ENCODE measurements at regions not wholly inside any gene's neighbourhood (a gene's known extent, or its start where the extent isn't known, plus 50 kb on each side); places are given as distances from the start of the nearest gene placed in this dataset.
A peak's percentile ranks its signal among the peaks of the same experiment; 100 is the strongest.
"Not testable (repeated sequence)": the region's sequence is repeated elsewhere in the genome, so short reads cannot be mapped to it uniquely, and the experiment has no call there.

- ATAC-seq; H3K36me3 Mint-ChIP-seq (ENCODE audit: low read depth); H3K4me1 Mint-ChIP-seq (ENCODE audit: low read depth); POLR2A ChIA-PET; H3K9me3 Mint-ChIP-seq; CTCF ChIA-PET; DNase-seq; H3K27me3 Mint-ChIP-seq; H3K27ac Mint-ChIP-seq; H3K4me3 Mint-ChIP-seq: not testable (repeated sequence)
- intact Hi-C loops (cut with micrococcal nuclease) = loop anchor here (10.0 kb wide), 1 partner anchor 201 kb away; no protein-coding TSS in a partner anchor
- TF ChIP-seq, protein P1, sequence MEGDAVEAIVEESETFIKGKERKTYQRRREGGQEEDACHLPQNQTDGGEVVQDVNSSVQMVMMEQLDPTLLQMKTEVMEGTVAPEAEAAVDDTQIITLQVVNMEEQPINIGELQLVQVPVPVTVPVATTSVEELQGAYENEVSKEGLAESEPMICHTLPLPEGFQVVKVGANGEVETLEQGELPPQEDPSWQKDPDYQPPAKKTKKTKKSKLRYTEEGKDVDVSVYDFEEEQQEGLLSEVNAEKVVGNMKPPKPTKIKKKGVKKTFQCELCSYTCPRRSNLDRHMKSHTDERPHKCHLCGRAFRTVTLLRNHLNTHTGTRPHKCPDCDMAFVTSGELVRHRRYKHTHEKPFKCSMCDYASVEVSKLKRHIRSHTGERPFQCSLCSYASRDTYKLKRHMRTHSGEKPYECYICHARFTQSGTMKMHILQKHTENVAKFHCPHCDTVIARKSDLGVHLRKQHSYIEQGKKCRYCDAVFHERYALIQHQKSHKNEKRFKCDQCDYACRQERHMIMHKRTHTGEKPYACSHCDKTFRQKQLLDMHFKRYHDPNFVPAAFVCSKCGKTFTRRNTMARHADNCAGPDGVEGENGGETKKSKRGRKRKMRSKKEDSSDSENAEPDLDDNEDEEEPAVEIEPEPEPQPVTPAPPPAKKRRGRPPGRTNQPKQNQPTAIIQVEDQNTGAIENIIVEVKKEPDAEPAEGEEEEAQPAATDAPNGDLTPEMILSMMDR (IDR thresholded peaks at IDR 0.05) = peak; percentile 46
These were observed 67.1 kb upstream of the MUC20 start for GRCh38 chr3:195653641-195654040.

- H3K27ac Mint-ChIP-seq; H3K4me3 Mint-ChIP-seq; H3K4me1 Mint-ChIP-seq (ENCODE audit: low read depth); H3K36me3 Mint-ChIP-seq (ENCODE audit: low read depth); CTCF ChIA-PET; H3K9me3 Mint-ChIP-seq; DNase-seq; POLR2A ChIA-PET; ATAC-seq; intact Hi-C loops (cut with micrococcal nuclease); H3K27me3 Mint-ChIP-seq: not testable (repeated sequence)
These were observed 64.4 kb upstream of the APOD start for GRCh38 chr3:195647912-195648702.

- DNase-seq, H3K27ac Mint-ChIP-seq, POLR2A ChIA-PET: not testable (repeated sequence)
These were observed 62.1 kb upstream of the APOD start for GRCh38 chr3:195645872-195646271.

DNA sequence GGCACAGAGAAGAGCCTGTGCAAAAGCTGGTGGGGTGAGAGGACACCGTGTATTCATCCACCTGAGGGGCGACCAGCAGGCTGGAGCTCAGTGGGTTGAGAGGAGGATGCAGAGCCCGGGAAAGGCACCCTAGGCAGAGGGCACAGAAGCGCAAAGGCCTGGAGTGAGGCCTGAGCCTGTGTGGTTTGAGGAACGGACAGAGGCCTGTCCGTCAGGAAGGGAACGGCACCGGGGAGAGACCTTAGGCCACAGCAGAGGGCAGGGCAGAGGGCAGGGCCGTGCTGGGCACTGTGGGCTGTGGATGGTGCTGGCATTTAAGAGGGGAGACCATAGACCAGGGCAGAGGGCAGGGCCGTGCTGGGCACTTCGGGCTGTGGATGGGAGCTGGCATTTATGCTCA is 59.5 kb upstream of the APOD start:
- H3K4me1 Mint-ChIP-seq (ENCODE audit: low read depth); H3K27ac Mint-ChIP-seq; ATAC-seq; H3K36me3 Mint-ChIP-seq (ENCODE audit: low read depth); H3K4me3 Mint-ChIP-seq; H3K27me3 Mint-ChIP-seq; H3K9me3 Mint-ChIP-seq; intact Hi-C loops (cut with micrococcal nuclease); CTCF ChIA-PET; DNase-seq: not testable (repeated sequence)
- POLR2A ChIA-PET = interaction anchor here (0.6 kb wide), 1 partner anchor 386 kb away, joined by 4 read pairs; no protein-coding TSS in a partner anchor

More at GRCh38 chr3:195645872-195646271, 62.1 kb upstream of the APOD start:
- intact Hi-C loops (cut with micrococcal nuclease); H3K4me1 Mint-ChIP-seq (ENCODE audit: low read depth); H3K9me3 Mint-ChIP-seq; ATAC-seq; H3K36me3 Mint-ChIP-seq (ENCODE audit: low read depth); H3K4me3 Mint-ChIP-seq; H3K27me3 Mint-ChIP-seq; CTCF ChIA-PET: not testable (repeated sequence)

GRCh38 chr3:195642311-195642710 is 58.6 kb upstream of the APOD start:
- H3K9me3 Mint-ChIP-seq; CTCF ChIA-PET; intact Hi-C loops (cut with micrococcal nuclease); H3K4me1 Mint-ChIP-seq (ENCODE audit: low read depth); H3K36me3 Mint-ChIP-seq (ENCODE audit: low read depth); H3K27me3 Mint-ChIP-seq; H3K4me3 Mint-ChIP-seq; ATAC-seq; DNase-seq; H3K27ac Mint-ChIP-seq: not testable (repeated sequence)
- POLR2A ChIA-PET = interaction anchor here (0.6 kb wide), 1 partner anchor 387 kb away, joined by 4 read pairs; no protein-coding TSS in a partner anchor

- peaks cover 16% of the 10 kb centered on the region for H3K4me1 Mint-ChIP-seq (ENCODE audit: low read depth)
- H3K4me3 Mint-ChIP-seq; DNase-seq; H3K27me3 Mint-ChIP-seq; intact Hi-C loops (cut with micrococcal nuclease); H3K9me3 Mint-ChIP-seq; CTCF ChIA-PET; ATAC-seq; POLR2A ChIA-PET; H3K27ac Mint-ChIP-seq: not testable (repeated sequence)
- peaks cover 13% of the 10 kb centered on the region for H3K36me3 Mint-ChIP-seq (ENCODE audit: low read depth)
These were observed 54.7 kb upstream of the APOD start for GRCh38 chr3:195638456-195638855.

DNA sequence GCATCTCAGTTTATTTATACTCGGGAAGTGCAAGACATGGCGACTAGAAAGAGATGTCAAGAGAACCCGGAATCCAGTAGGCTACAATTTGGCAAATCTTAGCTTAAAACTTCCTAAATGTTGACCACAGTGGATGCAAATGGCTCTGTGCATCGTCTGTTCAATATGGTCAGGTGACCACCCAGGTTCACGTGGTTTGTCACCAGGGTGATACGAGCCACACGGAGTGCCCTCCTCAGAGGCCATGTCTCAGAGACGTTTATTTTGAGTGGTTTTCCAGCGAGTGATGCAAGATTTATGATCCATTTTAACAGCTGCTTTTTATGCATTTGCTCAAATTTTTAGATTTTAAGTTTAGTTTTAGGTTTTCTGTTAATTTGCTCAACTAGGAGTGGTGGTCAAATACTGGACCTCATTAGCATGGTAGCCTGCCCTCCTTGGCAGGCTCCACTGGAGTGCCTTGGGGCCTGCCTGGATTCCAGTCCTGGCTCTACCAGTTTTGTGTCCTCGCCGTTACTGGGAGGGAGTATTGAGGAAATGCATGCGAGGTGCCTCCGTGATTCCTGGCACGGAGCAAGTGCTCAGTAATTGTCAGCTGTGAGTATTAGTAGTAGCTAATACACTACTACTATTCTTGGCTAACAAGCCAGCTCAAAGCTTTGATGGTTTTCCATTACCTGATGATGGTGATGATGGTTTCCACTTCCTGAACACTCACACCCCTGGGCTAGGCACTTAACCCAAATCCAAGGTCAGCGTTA is 53.9 kb upstream of the APOD start:
- H3K27me3 Mint-ChIP-seq; intact Hi-C loops (cut with micrococcal nuclease); CTCF ChIA-PET; H3K9me3 Mint-ChIP-seq; ATAC-seq; POLR2A ChIA-PET: not testable (repeated sequence)
- H3K4me1 Mint-ChIP-seq (ENCODE audit: low read depth) = peaks cover 22% of the 10 kb centered on the region
- H3K4me3 Mint-ChIP-seq = peak overlapping the region; percentile 44
- H3K36me3 Mint-ChIP-seq (ENCODE audit: low read depth) = peaks cover 13% of the 10 kb centered on the region
- peak overlapping the region; percentile 25 for H3K27ac Mint-ChIP-seq
- peak; percentile 56 for DNase-seq

- H3K9me3 Mint-ChIP-seq; intact Hi-C loops (cut with micrococcal nuclease); H3K27me3 Mint-ChIP-seq; CTCF ChIA-PET; POLR2A ChIA-PET; ATAC-seq; DNase-seq; H3K27ac Mint-ChIP-seq: not testable (repeated sequence)
- H3K4me3 Mint-ChIP-seq = peak overlapping the region; percentile 44
- H3K4me1 Mint-ChIP-seq (ENCODE audit: low read depth) = peaks cover 26% of the 10 kb centered on the region
- peaks cover 10% of the 10 kb centered on the region for H3K36me3 Mint-ChIP-seq (ENCODE audit: low read depth)
These were observed 53.3 kb upstream of the APOD start for GRCh38 chr3:195637011-195637410.

- H3K4me3 Mint-ChIP-seq = peak overlapping the region; percentile 56
- intact Hi-C loops (cut with micrococcal nuclease); DNase-seq; ATAC-seq; H3K27ac Mint-ChIP-seq; H3K27me3 Mint-ChIP-seq; H3K36me3 Mint-ChIP-seq (ENCODE audit: low read depth); CTCF ChIA-PET; H3K9me3 Mint-ChIP-seq; POLR2A ChIA-PET: not testable (repeated sequence)
- H3K4me1 Mint-ChIP-seq (ENCODE audit: low read depth) = peaks cover 26% of the 10 kb centered on the region
These were observed 52.4 kb upstream of the APOD start for GRCh38 chr3:195635898-195636685.

- DNase-seq; H3K4me3 Mint-ChIP-seq; POLR2A ChIA-PET; H3K9me3 Mint-ChIP-seq; intact Hi-C loops (cut with micrococcal nuclease); H3K27me3 Mint-ChIP-seq; CTCF ChIA-PET; ATAC-seq; H3K27ac Mint-ChIP-seq; H3K36me3 Mint-ChIP-seq (ENCODE audit: low read depth): not testable (repeated sequence)
- peaks cover 26% of the 10 kb centered on the region for H3K4me1 Mint-ChIP-seq (ENCODE audit: low read depth)
These were observed 51.6 kb upstream of the APOD start for GRCh38 chr3:195635262-195635873.

Data from activated CD8-positive, alpha-beta T cell treated with anti-CD3 and anti-CD28 coated beads for 36 hours (primary cell).